Hepatocyte (in vitro differentiated cells): ENCODE measurements at regions not wholly inside any gene's neighbourhood (a gene's known extent, or its start where the extent isn't known, plus 50 kb on each side); places are given as distances from the start of the nearest gene placed in this dataset.
"Not testable (repeated sequence)": the region's sequence is repeated elsewhere in the genome, so short reads cannot be mapped to it uniquely, and the experiment has no call there.

Experiments used
- DNase-seq: peaks from one replicate; pipeline ENCODE4 v3.0.0-alpha.2; 2016; ENCODE audit warnings: low spot score
- H2AFZ ChIP-seq: fragments of 200-600 bp; sonication (generic); 2 replicates; pipeline ENCODE4 v1.6.0; 2016; ENCODE audit warnings: antibody characterized with exemption, mild to moderate bottlenecking
- H3K27ac ChIP-seq: fragments of 200-600 bp; sonication (generic); 2 replicates; pipeline ENCODE4 v1.5.1; 2016; ENCODE audit warnings: mild to moderate bottlenecking
- H3K27me3 ChIP-seq: fragments of 200-600 bp; sonication (generic); 2 replicates; pipeline ENCODE4 v1.6.1; 2016
- H3K36me3 ChIP-seq: fragments of 200-600 bp; sonication (generic); replicated peaks from 2 replicates; pipeline ENCODE4 v1.5.1; 2016; ENCODE audit warnings: low read depth; ENCODE audit not compliant: insufficient read depth
- H3K4me1 ChIP-seq: fragments of 200-600 bp; sonication (generic); 2 replicates; pipeline ENCODE4 v1.5.1; 2016; ENCODE audit warnings: mild to moderate bottlenecking, moderate library complexity; ENCODE audit not compliant: insufficient read depth
- H3K4me2 ChIP-seq: fragments of 200-600 bp; sonication (generic); 2 replicates; pipeline ENCODE4 v1.6.0; 2016
- H3K4me3 ChIP-seq: fragments of 200-600 bp; sonication (generic); 2 replicates; pipeline ENCODE4 v1.5.1; 2016; ENCODE audit warnings: mild to moderate bottlenecking
- H3K79me2 ChIP-seq: fragments of 200-600 bp; sonication (generic); 2 replicates; pipeline ENCODE4 v1.6.0; 2017; ENCODE audit warnings: mild to moderate bottlenecking
- H3K9me2 ChIP-seq: fragments of 200-600 bp; sonication (generic); replicated peaks from 2 replicates; pipeline ENCODE4 v1.6.0; 2017; ENCODE audit warnings: mild to moderate bottlenecking; ENCODE audit not compliant: insufficient read depth
- H3K9me3 ChIP-seq: fragments of 200-600 bp; sonication (generic); 2 replicates; pipeline ENCODE4 v1.5.1; 2016; ENCODE audit warnings: low read depth, mild to moderate bottlenecking
- H4K20me1 ChIP-seq: fragments of 200-600 bp; sonication (generic); 2 replicates; pipeline ENCODE4 v1.6.0; 2016; ENCODE audit warnings: mild to moderate bottlenecking; ENCODE audit not compliant: insufficient read depth, poor library complexity, severe bottlenecking
- EZH2 ChIP-seq: fragments of 200-600 bp; sonication (generic); IDR thresholded peaks from 2 replicates; pipeline ENCODE4 v1.6.1; 2016; ENCODE audit warnings: antibody characterized with exemption, mild to moderate bottlenecking, borderline replicate concordance
- EZH2phosphoT487 ChIP-seq: fragments of 200-600 bp; sonication (generic); IDR thresholded peaks from one replicate; pipeline ENCODE4 v1.6.1; 2018; ENCODE audit warnings: antibody characterized with exemption, mild to moderate bottlenecking, low read depth, moderate library complexity; ENCODE audit not compliant: unreplicated experiment, severe bottlenecking
- WGBS: methylation state at CpG from one replicate; pipeline ENCODE4 v1.1.6; 2016; ENCODE audit warnings: low lambda C conversion rate; ENCODE audit errors: missing lambda C conversion rate; 5-methylcytosine and 5-hydroxymethylcytosine counted together
- TF ChIP-seq, protein P1 (sequence below): fragments of 200-600 bp; sonication (generic); IDR thresholded peaks from 2 replicates; pipeline ENCODE4 v1.5.1; 2016; ENCODE audit warnings: antibody characterized with exemption, mild to moderate bottlenecking; ENCODE audit not compliant: poor library complexity

DNA sequence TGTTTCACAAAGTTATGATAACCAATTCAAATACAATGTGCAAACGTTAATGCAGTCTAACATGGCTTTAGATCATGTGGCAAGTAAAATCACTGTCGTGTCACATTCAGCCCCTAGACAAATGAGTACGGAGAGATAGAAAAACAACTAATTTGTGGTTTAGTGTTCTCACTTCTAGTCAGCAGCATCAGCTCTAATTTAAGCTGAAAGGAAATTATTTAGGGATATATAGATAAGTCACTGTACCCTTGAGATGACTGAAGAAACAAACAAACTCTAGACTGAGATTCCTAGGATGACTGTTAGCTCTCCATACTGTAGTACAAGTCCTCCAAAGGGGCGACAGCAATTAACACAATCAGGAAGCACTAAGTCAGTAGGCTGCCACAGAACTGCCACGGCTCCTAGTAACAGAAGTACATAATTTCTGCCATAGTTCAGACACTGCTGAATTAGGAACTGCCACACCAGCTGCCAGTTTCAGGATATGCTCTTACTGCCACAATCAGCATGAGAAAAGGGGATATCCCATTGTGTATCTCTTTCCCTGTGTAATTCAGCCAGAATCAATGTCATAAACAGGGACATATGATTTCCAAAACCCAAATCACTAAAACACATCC, 150.4 kb upstream of the NEGR1 start:
- WGBS: 86% methylated on average over 5 of the region's 5 CpGs
- no peak overlapping the region for H3K4me3 ChIP-seq
- no peak overlapping the region for H3K27ac ChIP-seq
- H3K36me3 ChIP-seq: no peaks in the 10 kb centered on the region
- H3K4me2 ChIP-seq: no peak overlapping the region
- peaks cover 4% of the 10 kb centered on the region for H3K9me3 ChIP-seq
- H3K4me1 ChIP-seq: no peaks in the 10 kb centered on the region
- DNase-seq: no peak
- H4K20me1 ChIP-seq: no peaks in the 10 kb centered on the region
- H3K79me2 ChIP-seq: no peaks in the 10 kb centered on the region
- no peaks in the 10 kb centered on the region for H3K27me3 ChIP-seq
- TF ChIP-seq EZH2phosphoT487 (no peak), EZH2 (no peak)
- TF ChIP-seq, protein P1, sequence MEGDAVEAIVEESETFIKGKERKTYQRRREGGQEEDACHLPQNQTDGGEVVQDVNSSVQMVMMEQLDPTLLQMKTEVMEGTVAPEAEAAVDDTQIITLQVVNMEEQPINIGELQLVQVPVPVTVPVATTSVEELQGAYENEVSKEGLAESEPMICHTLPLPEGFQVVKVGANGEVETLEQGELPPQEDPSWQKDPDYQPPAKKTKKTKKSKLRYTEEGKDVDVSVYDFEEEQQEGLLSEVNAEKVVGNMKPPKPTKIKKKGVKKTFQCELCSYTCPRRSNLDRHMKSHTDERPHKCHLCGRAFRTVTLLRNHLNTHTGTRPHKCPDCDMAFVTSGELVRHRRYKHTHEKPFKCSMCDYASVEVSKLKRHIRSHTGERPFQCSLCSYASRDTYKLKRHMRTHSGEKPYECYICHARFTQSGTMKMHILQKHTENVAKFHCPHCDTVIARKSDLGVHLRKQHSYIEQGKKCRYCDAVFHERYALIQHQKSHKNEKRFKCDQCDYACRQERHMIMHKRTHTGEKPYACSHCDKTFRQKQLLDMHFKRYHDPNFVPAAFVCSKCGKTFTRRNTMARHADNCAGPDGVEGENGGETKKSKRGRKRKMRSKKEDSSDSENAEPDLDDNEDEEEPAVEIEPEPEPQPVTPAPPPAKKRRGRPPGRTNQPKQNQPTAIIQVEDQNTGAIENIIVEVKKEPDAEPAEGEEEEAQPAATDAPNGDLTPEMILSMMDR: no peak
- no peak overlapping the region for H2AFZ ChIP-seq
- H3K9me2 ChIP-seq: no peaks in the 10 kb centered on the region

DNA sequence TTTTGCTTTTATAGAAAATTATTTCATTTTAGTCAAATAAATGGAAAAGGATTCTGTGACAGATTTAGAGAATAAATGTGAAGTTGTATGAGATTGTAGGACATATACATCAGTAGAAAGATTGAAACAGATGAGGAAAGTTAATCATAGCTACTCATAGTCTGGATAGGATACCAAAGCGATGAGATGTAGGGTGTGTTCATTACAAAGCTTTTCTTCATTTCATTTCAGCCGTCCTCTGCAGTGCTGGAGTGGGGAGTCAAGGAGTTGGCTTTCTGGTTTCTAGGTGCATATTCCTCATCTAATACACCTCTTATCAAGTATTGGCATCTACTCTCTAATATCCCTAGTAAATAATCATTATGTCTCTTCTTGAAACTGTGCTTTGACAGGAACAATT, 149.5 kb upstream of the NEGR1 start:
- no peaks in the 10 kb centered on the region for H3K4me1 ChIP-seq
- peaks cover 4% of the 10 kb centered on the region for H3K9me3 ChIP-seq
- H3K4me3 ChIP-seq: no peak overlapping the region
- H3K27me3 ChIP-seq: no peaks in the 10 kb centered on the region
- H3K9me2 ChIP-seq: no peaks in the 10 kb centered on the region
- H2AFZ ChIP-seq: no peak overlapping the region
- TF ChIP-seq EZH2 (no peak), EZH2phosphoT487 (no peak)
- TF ChIP-seq, protein P1: no peak
- no peaks in the 10 kb centered on the region for H3K36me3 ChIP-seq
- H4K20me1 ChIP-seq: no peaks in the 10 kb centered on the region
- H3K27ac ChIP-seq: no peak overlapping the region
- 89% methylated on average over 2 of the region's 2 CpGs for WGBS
- H3K79me2 ChIP-seq: no peaks in the 10 kb centered on the region
- no peak for DNase-seq
- no peak overlapping the region for H3K4me2 ChIP-seq

DNA sequence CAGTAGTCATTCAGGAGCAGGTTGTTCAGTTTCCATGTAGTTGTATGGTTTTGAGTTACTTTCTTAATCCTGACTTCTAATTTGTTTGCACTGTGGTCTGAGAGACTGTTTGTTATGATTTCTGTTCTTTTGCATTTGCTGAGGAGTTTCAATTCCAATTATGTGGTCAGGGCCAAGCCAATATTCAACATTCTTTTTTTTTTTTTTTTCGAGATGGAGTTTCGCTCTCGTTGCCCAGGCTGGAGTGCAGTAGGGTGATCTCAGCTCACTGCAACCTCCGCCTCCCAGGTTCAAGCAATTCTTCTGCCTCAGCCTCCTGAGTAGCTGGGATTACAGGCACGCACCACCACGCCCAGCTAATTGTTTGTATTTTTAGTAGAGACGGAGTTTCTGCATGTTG, 145.9 kb upstream of the NEGR1 start:
- not testable (repeated sequence) for H3K36me3 ChIP-seq, H3K4me2 ChIP-seq, H3K9me3 ChIP-seq, H2AFZ ChIP-seq, H3K27ac ChIP-seq, H4K20me1 ChIP-seq, H3K27me3 ChIP-seq, H3K9me2 ChIP-seq, DNase-seq, H3K4me3 ChIP-seq, H3K4me1 ChIP-seq, H3K79me2 ChIP-seq
- WGBS: 91% methylated on average over 7 of the region's 7 CpGs

DNA sequence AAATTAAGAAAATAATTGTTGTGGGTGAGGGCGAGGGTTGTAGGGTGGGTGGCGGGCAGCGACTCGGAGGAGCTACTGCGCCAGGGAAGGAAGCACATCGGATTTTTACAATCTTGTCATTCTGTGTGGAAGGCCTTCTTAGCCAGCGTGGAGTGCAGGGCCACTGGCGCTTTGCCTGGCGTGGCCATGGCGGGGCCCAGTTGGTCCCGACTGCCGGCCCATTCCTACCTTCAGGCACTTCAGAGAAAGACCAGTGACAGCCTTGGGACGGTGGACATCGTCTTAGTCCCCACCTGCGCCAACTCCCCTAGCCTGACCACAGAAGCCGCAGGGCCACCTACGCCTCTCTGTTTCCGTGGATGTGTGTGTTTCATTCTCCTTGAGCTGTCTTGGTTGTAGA, 136.9 kb upstream of the NEGR1 start:
- Histone ChIP-seq H3K36me3 (no peaks in the 10 kb centered on the region), H3K4me3 (no peak overlapping the region), H3K4me1 (no peaks in the 10 kb centered on the region), H3K4me2 (no peak overlapping the region), H3K9me3 (no peaks in the 10 kb centered on the region), H4K20me1 (no peaks in the 10 kb centered on the region), H3K79me2 (no peaks in the 10 kb centered on the region), H3K27me3 (no peaks in the 10 kb centered on the region), H3K9me2 (no peaks in the 10 kb centered on the region), H2AFZ (no peak overlapping the region), H3K27ac (no peak overlapping the region)
- 95% methylated on average over 16 of the region's 18 CpGs for WGBS
- no peak for DNase-seq
- TF ChIP-seq, protein P1: no peak
- no peak for TF ChIP-seq EZH2
- no peak for TF ChIP-seq EZH2phosphoT487
